ENCODE measurements at regions not wholly inside any gene's neighbourhood (a gene's known extent, or its start where the extent isn't known, plus 50 kb on each side); places are given as distances from the start of the nearest gene placed in this dataset.
"Not testable (repeated sequence)": the region's sequence is repeated elsewhere in the genome, so short reads cannot be mapped to it uniquely, and the experiment has no call there.

DNA sequence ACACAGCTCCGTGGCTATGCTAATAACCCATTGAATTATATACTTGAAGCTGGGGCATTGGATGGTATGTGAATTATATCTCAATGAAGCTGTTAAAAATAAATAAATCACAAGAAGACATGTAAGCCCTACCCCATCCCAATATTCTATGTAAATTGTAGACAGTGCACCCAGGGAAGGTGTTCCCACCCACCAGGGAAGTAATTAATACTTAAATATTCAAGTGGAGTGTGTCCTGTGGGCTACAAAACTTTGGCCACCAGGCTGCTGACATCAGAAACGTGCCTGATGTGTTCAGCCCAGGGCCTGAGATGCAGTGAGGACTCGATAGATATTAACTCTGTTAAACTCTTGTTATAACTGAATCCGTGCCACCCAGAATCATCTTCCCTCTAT is 240.4 kb upstream of the RREB1 start:
- no peak for DNase-seq (ENCODE audit: low spot score)

DNA sequence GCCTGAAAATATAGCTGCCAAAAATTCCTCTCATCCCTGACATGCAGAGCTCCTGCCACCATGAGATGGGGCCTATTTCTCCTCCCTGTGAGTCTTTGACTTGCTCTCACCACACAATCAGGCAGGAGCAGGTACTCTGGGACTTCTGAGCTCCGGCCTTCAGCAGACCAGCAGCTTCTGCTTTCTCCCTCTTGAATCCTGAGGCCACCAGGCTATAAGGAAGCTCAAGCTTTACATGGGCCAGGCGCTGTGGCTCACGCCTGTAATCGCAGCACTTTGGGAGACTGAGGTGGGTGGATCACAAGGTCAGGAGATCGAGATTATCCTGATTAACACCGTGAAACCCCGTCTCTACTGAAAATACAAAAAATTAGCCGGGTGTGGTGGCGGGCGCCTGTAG is 238.7 kb upstream of the RREB1 start:
- DNase-seq (ENCODE audit: low spot score), result no peak

DNA sequence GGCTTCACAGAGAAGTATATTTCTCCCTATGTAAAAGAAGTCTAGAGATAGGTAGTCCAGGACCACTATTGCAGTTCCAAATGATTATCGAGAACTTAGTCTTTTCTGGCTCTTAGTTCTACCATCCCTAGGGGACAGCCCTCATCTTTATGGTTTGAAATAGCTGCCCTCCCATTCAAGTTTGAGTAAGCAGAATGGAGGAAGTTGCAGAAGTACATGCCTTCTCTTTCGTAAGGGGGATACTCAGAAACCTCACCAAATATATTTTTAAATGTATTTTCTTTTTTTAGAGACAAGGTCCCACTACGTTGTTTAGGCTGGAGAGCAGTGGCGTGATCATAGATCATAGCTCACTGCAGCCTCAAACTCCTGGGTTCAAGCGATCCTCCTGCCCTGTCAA is 236.8 kb upstream of the RREB1 start:
- DNase-seq (ENCODE audit: low spot score), result no peak

DNA sequence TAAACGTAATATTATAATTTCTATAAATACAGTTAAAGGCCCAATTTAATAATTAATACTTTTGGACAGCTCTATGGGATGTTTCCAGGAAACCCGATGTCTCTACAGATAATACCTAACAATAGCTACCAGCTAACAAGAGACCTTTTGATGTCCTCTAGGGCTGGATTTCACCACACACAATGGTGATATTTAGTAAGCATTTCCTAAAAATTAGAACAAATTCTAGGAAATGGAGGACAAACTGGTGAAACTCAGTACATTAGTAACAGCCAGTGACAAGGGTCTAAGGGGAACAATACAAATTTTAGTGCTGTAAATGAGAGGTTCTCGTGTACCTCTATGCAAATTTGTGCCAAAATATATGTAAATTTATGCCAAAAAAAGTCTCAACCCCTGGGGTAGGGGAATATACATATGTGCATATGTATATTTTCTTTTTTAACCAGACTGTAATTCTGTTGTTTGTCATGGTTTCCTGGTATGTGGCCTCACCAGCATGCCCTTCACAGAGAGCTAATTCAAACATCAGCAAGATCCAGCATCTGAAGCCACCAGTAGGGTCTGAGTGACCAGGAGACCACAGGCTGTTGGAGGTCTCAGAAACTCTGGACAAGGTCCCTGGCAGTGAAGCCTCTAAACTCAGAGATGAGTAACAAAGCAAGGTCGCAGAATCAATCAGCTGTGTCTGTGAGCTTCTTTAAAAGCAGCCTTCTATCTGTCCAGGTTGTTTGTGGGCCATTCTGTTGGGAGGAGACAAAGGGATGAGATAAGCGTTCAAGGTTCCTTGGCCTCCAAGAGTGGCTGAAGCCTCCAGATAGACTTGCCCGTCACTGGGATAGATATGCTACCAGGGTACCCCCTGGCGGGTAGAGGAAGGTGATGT is 235.1 kb upstream of the RREB1 start:
- DNase-seq (ENCODE audit: low spot score), result no peak

- no peak for DNase-seq (ENCODE audit: low spot score)
These were observed 234.0 kb upstream of the RREB1 start for GRCh38 chr6:6873778-6874177.

GRCh38 chr6:6875818-6876470 is 231.8 kb upstream of the RREB1 start:
- no peak for DNase-seq (ENCODE audit: low spot score)

DNA sequence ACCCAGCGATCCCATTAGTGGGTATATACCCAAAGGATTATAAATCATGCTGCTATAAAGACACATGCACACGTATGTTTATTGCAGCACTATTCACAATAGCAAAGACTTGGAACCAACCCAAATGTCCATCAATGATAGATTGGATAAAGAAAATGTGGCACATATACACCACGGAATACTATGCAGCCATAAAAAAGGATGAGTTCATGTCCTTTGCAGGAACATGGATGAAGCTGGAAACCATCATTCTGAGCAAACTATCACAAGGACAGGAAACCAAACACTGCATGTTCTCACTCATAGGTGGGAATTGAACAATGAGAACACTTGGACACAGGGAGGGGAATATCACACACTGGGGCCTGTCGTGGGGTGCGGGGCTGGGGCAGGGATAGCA is 230.0 kb upstream of the RREB1 start:
- DNase-seq (ENCODE audit: low spot score), result not testable (repeated sequence)

DNA sequence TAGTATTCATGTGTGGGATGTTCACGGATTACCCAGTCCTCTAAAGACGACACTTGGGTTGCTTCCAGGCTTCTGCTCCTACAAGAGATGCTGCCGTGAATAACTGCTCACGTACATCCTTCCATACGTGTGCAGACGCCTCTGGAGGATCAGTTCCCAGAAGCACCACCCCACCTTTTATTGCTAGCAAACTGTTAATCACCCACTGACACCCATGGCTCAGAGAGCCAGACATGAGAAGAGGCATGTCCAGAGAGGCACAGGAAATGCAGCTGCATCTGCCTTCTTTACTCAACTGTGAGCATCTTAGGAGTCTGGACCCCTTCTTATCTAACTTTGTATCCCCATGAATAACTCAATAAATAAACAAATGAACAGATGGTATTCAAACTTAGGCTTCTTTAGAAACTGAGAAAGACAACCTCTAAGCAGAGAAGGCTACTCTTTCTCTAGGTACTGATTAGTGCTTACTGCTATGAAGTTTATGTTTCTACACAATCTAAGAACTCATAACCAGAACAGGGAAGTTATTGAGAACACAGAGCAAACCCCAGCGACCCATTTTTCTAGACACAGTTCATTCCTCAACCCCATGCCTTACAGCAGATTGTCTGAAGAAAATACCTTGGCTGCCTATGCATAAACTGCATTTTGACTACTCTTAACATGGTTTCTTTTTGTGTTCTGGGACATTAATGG is 228.7 kb upstream of the RREB1 start:
- no peak for DNase-seq (ENCODE audit: low spot score)

GRCh38 chr6:6879586-6879974 is 228.2 kb upstream of the RREB1 start:
- not testable (repeated sequence) for DNase-seq (ENCODE audit: low spot score)

GRCh38 chr6:6880745-6881437 is 226.9 kb upstream of the RREB1 start:
- no peak for DNase-seq (ENCODE audit: low spot score)

GRCh38 chr6:6881438-6882225 is 226.1 kb upstream of the RREB1 start:
- DNase-seq (ENCODE audit: low spot score), result no peak

DNA sequence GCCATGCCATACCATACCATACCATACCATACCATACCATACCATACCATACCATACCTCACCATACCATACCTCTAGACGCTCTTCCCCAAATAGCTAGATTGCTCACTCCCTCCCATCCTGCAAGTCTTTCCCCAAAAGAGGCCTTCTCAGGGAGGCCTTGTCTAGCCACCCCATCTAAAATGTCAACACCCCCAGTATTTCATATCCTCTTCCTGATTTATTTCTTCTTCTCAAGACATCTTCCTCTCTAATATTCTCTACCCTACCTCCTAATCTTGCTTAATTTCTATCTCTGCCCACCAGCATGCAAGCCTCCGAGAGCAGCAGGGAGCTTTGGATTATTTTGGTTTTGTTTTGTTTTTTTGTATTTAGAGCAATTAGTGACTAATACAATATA is 225.2 kb upstream of the RREB1 start:
- DNase-seq (ENCODE audit: low spot score), result no peak

- DNase-seq (ENCODE audit: low spot score), result no peak
These were observed 224.8 kb upstream of the RREB1 start for GRCh38 chr6:6883011-6883410.

DNA sequence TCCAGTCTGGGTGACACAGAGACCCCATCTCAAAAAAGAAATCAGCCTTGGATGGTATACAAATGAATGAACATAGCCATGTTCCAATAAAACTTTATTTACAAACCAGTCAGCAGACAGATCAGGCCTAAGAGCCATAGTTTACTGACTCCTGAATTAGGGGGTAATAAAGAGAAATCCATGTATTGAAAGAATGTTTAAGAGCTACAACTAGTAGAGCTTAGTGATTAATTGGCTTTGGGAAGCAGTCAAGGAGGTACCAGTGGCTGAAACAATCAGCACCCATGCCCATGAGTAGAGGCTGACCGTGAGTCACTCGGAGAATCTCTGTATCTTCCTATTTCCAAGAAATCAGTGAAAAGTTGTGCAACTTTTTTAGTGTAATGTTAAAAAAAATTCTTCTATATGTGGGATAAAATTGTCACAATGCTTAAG is 223.6 kb upstream of the RREB1 start:
- DNase-seq (ENCODE audit: low spot score), result no peak

- DNase-seq (ENCODE audit: low spot score), result no peak
These were observed 222.8 kb upstream of the RREB1 start for GRCh38 chr6:6884916-6885315.

DNA sequence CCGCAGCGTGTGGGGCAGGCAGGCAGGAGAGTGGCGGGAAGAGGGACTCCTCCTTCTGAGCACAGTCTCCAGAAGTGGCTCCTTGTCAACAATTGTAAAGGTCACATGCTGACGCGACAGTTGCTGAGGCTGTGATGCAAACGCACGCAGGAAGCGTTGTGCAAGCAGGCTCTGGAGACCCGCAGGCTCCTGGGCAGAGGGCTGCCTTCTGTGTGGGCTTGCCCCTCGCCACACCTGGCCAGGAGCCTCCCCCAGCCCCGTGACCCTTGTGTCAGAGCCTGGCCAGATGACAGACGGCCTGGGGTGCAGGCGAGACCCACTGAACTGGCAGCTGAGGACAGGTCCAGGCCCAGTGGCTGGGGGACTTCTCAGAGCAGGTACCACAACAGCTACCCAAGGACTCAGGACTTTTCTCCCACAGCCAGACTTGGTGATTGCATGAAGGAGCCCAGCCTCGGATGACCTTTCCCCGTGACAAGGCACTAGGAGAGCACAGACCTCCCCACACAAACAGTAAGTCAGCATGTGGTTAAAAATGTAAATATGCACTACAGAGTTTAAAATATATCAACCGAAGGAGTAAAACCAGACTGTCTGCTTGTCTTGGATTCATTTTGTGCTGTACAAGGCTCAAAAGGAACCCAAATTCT is 222.1 kb upstream of the RREB1 start:
- DNase-seq (ENCODE audit: low spot score), result no peak

- no peak for DNase-seq (ENCODE audit: low spot score)
These were observed 221.4 kb upstream of the RREB1 start for GRCh38 chr6:6886171-6886885.

GRCh38 chr6:6886886-6887285 is 220.9 kb upstream of the RREB1 start:
- DNase-seq (ENCODE audit: low spot score), result no peak

DNA sequence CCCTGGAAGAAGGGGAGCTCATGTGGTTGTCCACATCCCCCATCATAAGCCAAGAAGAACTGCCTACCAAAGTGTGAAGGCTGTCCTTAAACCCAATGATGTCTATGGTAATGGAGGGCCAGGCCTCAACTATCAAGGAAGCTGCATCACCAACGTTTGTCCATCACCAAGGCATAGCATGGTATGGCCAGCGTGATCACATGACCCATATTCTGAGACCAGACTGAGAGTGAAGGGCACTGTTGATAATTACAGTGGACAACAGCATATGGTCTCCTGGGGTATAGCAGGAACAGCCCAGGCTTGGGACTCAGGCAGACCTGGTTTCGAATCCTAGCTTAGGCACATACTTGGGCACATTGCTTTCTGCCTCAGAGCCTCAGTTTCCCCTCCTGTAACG is 218.2 kb upstream of the RREB1 start:
- DNase-seq (ENCODE audit: low spot score), result no peak

- DNase-seq (ENCODE audit: low spot score), result no peak
These were observed 217.3 kb upstream of the RREB1 start for GRCh38 chr6:6890400-6890858.

Data from activated CD4-positive, alpha-beta T cell treated with anti-CD3 and anti-CD28 coated beads, Interleukin-2, Interleukin-4, amounts not matched to agents 100 ng/mL and 50 ng/mL, durations not matched to agents 16 hours and 8 hours (primary cell).